GM21390 (cell line): ENCODE measurements at regions not wholly inside any gene's neighbourhood (a gene's known extent, or its start where the extent isn't known, plus 50 kb on each side); places are given as distances from the start of the nearest gene placed in this dataset.
"Not testable (repeated sequence)": the region's sequence is repeated elsewhere in the genome, so short reads cannot be mapped to it uniquely, and the experiment has no call there.

Experiments used
- ATAC-seq: cut with Tn5 transposase; IDR thresholded peaks from one replicate; pipeline ENCODE4 v1.9.1; 2021; ENCODE audit not compliant: unreplicated experiment

GRCh38 chr15:36428102-36428845 is 151.2 kb upstream of the CDIN1 start:
- no peak for ATAC-seq

- ATAC-seq, result no peak
Observed at GRCh38 chr15:36429707-36430106, 149.7 kb upstream of the CDIN1 start.

GRCh38 chr15:36430280-36430679 is 149.1 kb upstream of the CDIN1 start:
- no peak for ATAC-seq

GRCh38 chr15:36430726-36431265 is 148.6 kb upstream of the CDIN1 start:
- no peak for ATAC-seq

- ATAC-seq, result no peak
Observed at GRCh38 chr15:36432161-36432560, 147.3 kb upstream of the CDIN1 start.

GRCh38 chr15:36434177-36434576 is 145.2 kb upstream of the CDIN1 start:
- ATAC-seq, result no peak

GRCh38 chr15:36438499-36438898 is 140.9 kb upstream of the CDIN1 start:
- ATAC-seq, result no peak

GRCh38 chr15:36447373-36447772 is 132.1 kb upstream of the CDIN1 start:
- no peak for ATAC-seq

- no peak for ATAC-seq
Observed at GRCh38 chr15:36448418-36448817, 131.0 kb upstream of the CDIN1 start.

GRCh38 chr15:36449084-36449661 is 130.3 kb upstream of the CDIN1 start:
- ATAC-seq, result no peak

GRCh38 chr15:36449662-36450145 is 129.7 kb upstream of the CDIN1 start:
- no peak for ATAC-seq

GRCh38 chr15:36454244-36454643 is 125.2 kb upstream of the CDIN1 start:
- ATAC-seq, result not testable (repeated sequence)

GRCh38 chr15:36458411-36458810 is 121.0 kb upstream of the CDIN1 start:
- no peak for ATAC-seq

- ATAC-seq, result no peak
Observed at GRCh38 chr15:36465304-36465703, 114.1 kb upstream of the CDIN1 start.

- ATAC-seq, result no peak
Observed at GRCh38 chr15:36468746-36469145, 110.7 kb upstream of the CDIN1 start.

GRCh38 chr15:36469311-36469966 is 110.0 kb upstream of the CDIN1 start:
- ATAC-seq, result no peak

GRCh38 chr15:36472672-36473071 is 106.8 kb upstream of the CDIN1 start:
- ATAC-seq, result no peak

- ATAC-seq, result no peak
Observed at GRCh38 chr15:36478561-36478960, 100.9 kb upstream of the CDIN1 start.

GRCh38 chr15:36479200-36479896 is 100.1 kb upstream of the CDIN1 start:
- no peak for ATAC-seq

GRCh38 chr15:36481156-36481555 is 98.3 kb upstream of the CDIN1 start:
- ATAC-seq, result no peak

- ATAC-seq, result no peak
Observed at GRCh38 chr15:36483409-36483808, 96.0 kb upstream of the CDIN1 start.
